Esophagus squamous epithelium (tissue), 5 donors: ENCODE measurements at regions not wholly inside any gene's neighbourhood (a gene's known extent, or its start where the extent isn't known, plus 50 kb on each side); places are given as distances from the start of the nearest gene placed in this dataset.
"Not testable (repeated sequence)": the region's sequence is repeated elsewhere in the genome, so short reads cannot be mapped to it uniquely, and the experiment has no call there.

Experiments used
- DNase-seq: peaks from one replicate; lab custom pipeline; 2025; lab: John Stamatoyannopoulos, UW
- H3K27ac ChIP-seq, 4 donors: fragments of 200-600 bp; sonication (generic); one replicate each; pipeline ENCODE4 v1.5.1; 2016 to 2019; ENCODE audit warnings: mild to moderate bottlenecking in 1 of 4
- H3K27me3 ChIP-seq, 4 donors: fragments of 200-600 bp; sonication (generic); 1 replicate in 3 of 4; 2 replicates in 1 of 4; pipeline versions ENCODE4 v1.5.1 to v1.6.0; 2017 to 2021; ENCODE audit warnings: antibody characterized with exemption in 1 of 4
- H3K36me3 ChIP-seq, 3 donors: fragments of 200-600 bp; sonication (generic); one replicate each; pipeline ENCODE4 v1.5.1; 2016 to 2019
- H3K4me1 ChIP-seq, 3 donors: fragments of 200-600 bp; sonication (generic); one replicate each; pipeline ENCODE4 v1.5.1; 2017 to 2019
- H3K4me3 ChIP-seq, 4 donors: fragments of 200-600 bp; sonication (generic); 1 replicate in 3 of 4; 2 replicates in 1 of 4; pipeline ENCODE4 v1.5.1; 2016 to 2019; ENCODE audit warnings: mild to moderate bottlenecking in 2 of 4, moderate library complexity in 1 of 4
- H3K9me3 ChIP-seq, 3 donors: fragments of 200-600 bp; sonication (generic); one replicate each; pipeline ENCODE4 v1.5.1; 2016 to 2019
- CTCF ChIP-seq, 6 experiments: fragments of 450-650 bp in 4 of 6; fragments of 200-600 bp in 2 of 6; sonication (generic) in 2 of 6; IDR thresholded peaks; one replicate each; pipeline ENCODE4 v1.5.1; 2016 to 2019; ENCODE audit warnings: antibody characterized with exemption in 6 of 6, mild to moderate bottlenecking in 4 of 6, moderate library complexity in 4 of 6
- POLR2A ChIP-seq, 4 donors: fragments of 450-650 bp; IDR thresholded peaks; one replicate each; pipeline ENCODE4 v1.6.1; 2017; ENCODE audit warnings: antibody characterized with exemption in 4 of 4, mild to moderate bottlenecking in 4 of 4, moderate library complexity in 3 of 4
- WGBS, 2 donors: methylation state at CpG; one replicate each; pipeline ENCODE4 v1.1.5; 2018; 5-methylcytosine and 5-hydroxymethylcytosine counted together
- intact Hi-C: fragments of 100-400 bp; cut with DNase I; formaldehyde crosslinking; loops from one replicate; pipeline ENCODE4 v1.15.0; 2022
- donor health status: DM: yes; HTN: yes; CAD: no.

DNA sequence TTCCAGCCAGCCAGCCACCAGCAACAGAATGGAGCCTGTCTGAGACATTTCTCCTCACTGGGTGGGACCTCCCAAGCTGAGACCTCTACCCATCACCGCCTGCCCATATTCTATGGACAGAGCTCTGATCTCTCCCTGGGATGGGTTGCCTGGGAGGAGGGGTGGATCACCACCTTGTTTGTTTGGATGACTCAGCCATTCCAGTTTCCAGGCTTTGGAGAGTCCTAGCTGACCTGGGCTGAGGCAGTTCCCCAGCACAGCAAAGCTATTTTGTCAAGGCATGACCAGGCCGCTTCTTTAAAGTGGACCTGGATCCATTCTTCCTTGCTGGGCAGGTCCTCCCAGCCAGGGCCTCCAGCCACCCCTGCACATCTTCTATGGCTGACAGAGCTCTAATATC lies 982.3 kb downstream of the DNAJB9 start:
- Histone ChIP-seq H3K36me3 (no peaks in the 10 kb centered on the region), H3K27me3 (no peaks in the 10 kb centered on the region), H3K27ac (no peak overlapping the region), H3K9me3 (no peaks in the 10 kb centered on the region), H3K4me3 (no peak overlapping the region), H3K4me1 (no peaks in the 10 kb centered on the region)
- intact Hi-C loops = no loop called here
- no peak for TF ChIP-seq POLR2A (IDR thresholded peaks at IDR 0.05)
- TF ChIP-seq CTCF (IDR thresholded peaks at IDR 0.05) = no peak
- 100% methylated on average over 2 of the region's 2 CpGs; no CpG with 5 or more reads in 1 of the 2 donors for WGBS, 2 donors
- no peak for DNase-seq

GRCh38 chr7:109577265-109577664 lies 1007.6 kb downstream of the DNAJB9 start:
- intact Hi-C loops = no loop called here
- H3K4me1 ChIP-seq = no peaks in the 10 kb centered on the region

DNA sequence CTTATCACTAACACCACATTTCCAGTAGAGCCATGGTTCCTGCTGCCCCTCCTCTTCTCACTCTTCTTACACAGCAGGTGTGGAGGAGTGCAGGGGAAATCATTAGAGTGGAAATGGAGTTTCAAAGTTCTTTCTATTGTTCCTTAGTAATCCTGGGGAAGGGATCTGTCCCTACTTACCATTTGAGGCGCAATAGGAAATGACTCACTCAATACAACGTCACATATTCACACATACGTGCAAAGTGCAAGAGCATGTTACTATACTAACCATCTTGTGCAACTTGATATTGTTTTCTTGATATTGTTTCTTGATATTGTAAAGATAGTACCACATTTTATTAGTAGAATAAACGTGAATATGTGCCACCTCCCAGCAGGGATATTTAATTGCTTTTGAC lies 1010.2 kb downstream of the DNAJB9 start:
- TF ChIP-seq POLR2A (IDR thresholded peaks at IDR 0.05) (no peak), CTCF (IDR thresholded peaks at IDR 0.05) (no peak)
- Histone ChIP-seq H3K36me3 (no peaks in the 10 kb centered on the region), H3K9me3 (peaks cover 0 to 9% (median 0%) of the 10 kb centered on the region in 3 donors), H3K27ac (no peak overlapping the region), H3K4me1 (no peaks in the 10 kb centered on the region), H3K27me3 (no peaks in the 10 kb centered on the region), H3K4me3 (no peak overlapping the region)
- DNase-seq = no peak
- 44 to 48% methylated on average over 4 of the region's 4 CpGs for WGBS, 2 donors
- intact Hi-C loops = no loop called here

More at GRCh38 chr7:109577265-109577664, 1007.6 kb downstream of the DNAJB9 start:
- DNase-seq = no peak
- Histone ChIP-seq H3K27ac (no peak overlapping the region), H3K9me3 (no peaks in the 10 kb centered on the region), H3K27me3 (no peaks in the 10 kb centered on the region), H3K4me3 (no peak overlapping the region), H3K36me3 (no peaks in the 10 kb centered on the region)
- TF ChIP-seq CTCF (IDR thresholded peaks at IDR 0.05) (no peak), POLR2A (IDR thresholded peaks at IDR 0.05) (no peak)
- 71 to 72% methylated on average over 4 of the region's 4 CpGs for WGBS, 2 donors

DNA sequence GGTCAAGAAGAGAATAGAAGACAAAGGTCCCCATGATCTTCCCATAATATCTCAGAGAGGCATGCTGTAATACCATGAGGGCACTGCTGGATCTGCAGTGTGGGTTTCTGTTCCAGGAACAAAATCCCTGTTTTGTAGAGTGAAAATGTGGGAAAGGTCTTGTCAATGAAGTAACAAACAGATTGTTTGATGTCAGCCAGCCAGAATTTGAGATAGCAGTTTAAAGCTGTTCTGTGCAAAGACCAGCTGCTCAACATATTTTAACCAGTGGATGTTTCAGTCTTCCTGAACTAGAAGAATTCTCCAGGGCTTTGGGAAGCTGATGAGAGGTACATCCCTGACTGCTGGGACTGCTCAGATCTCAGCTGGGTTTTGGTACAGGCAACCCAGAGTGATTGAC lies 1012.5 kb downstream of the DNAJB9 start:
- no peaks in the 10 kb centered on the region for H3K36me3 ChIP-seq
- no peak overlapping the region for H3K4me3 ChIP-seq
- intact Hi-C loops = no loop called here
- H3K27me3 ChIP-seq = no peaks in the 10 kb centered on the region
- no peaks in the 10 kb centered on the region for H3K4me1 ChIP-seq
- no peak overlapping the region for H3K27ac ChIP-seq
- peaks cover 0 to 9% (median 0%) of the 10 kb centered on the region in 3 donors for H3K9me3 ChIP-seq
- DNase-seq = no peak
- TF ChIP-seq POLR2A (IDR thresholded peaks at IDR 0.05) = no peak
- TF ChIP-seq CTCF (IDR thresholded peaks at IDR 0.05) = no peak

- DNase-seq, intact Hi-C loops, H3K4me3 ChIP-seq, H3K4me1 ChIP-seq, H3K9me3 ChIP-seq, H3K27ac ChIP-seq, H3K27me3 ChIP-seq, H3K36me3 ChIP-seq: not testable (repeated sequence)
- 79 to 80% methylated on average over 9 of the region's 9 CpGs for WGBS, 2 donors
Measured at GRCh38 chr7:109596948-109597347, 1027.3 kb downstream of the DNAJB9 start.

DNA sequence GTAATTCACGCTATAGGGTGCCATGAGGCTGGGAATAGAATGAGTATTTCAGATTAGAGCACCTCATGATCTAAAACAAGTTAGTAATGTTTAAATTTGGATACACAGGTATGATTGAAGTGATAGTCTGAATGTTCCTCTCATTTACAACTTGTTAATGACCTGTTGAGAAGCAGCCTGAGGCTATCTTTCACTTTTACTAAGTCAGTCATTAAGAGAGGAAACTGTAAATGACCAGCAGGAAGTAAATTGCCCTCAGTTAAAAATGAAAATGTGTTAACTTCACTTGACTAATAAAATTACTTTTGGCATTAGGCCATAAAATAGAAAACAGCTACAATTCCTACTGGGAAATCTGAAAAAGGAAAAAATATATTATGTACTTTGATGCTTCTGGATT lies 1042.0 kb downstream of the DNAJB9 start:
- Histone ChIP-seq H3K27ac (no peak overlapping the region), H3K27me3 (no peaks in the 10 kb centered on the region), H3K4me1 (no peaks in the 10 kb centered on the region), H3K36me3 (no peaks in the 10 kb centered on the region), H3K4me3 (no peak overlapping the region), H3K9me3 (no peaks in the 10 kb centered on the region)
- WGBS, 2 donors = 80 to 95% methylated on average over 1 of the region's 1 CpG
- DNase-seq = no peak
- TF ChIP-seq CTCF (IDR thresholded peaks at IDR 0.05) (no peak), POLR2A (IDR thresholded peaks at IDR 0.05) (no peak)
- intact Hi-C loops = no loop called here
